COR-L47 (cell line): ENCODE measurements at regions not wholly inside any gene's neighbourhood (a gene's known extent, or its start where the extent isn't known, plus 50 kb on each side); places are given as distances from the start of the nearest gene placed in this dataset.

Source experiments
- DNase-seq: peaks from one replicate; lab custom pipeline; 2025; lab: John Stamatoyannopoulos, UW

- DNase-seq = no peak
These were observed 61.8 kb upstream of the PGBD5 start for GRCh38 chr1:230487773-230488428.

GRCh38 chr1:230476622-230477003 is 50.5 kb upstream of the PGBD5 start:
- no peak for DNase-seq

GRCh38 chr1:230475856-230476621 is 49.9 kb upstream of the PGBD5 start:
- DNase-seq = peak; percentile 62
